Keratinocyte (primary cell): ENCODE measurements at regions not wholly inside any gene's neighbourhood (a gene's known extent, or its start where the extent isn't known, plus 50 kb on each side); places are given as distances from the start of the nearest gene placed in this dataset.

Experiments
- DNase-seq: peaks from one replicate; pipeline ENCODE4 v3.0.0-alpha.2; 2011; ENCODE audit warnings: low read depth, missing footprints, low spot score
- FAIRE-seq: peaks from 2 replicates; lab custom pipeline; 2011; peaks lifted over from hg19 to GRCh38; lab: Jason Lieb, UNC
- H2AFZ ChIP-seq: 2 replicates; pipeline ENCODE4 v1.6.0; 2012; ENCODE audit warnings: low read length, control low read depth, inconsistent platforms; ENCODE audit not compliant: control insufficient read depth
- H3K27ac ChIP-seq: 2 replicates; pipeline ENCODE4 v1.5.1; 2011; ENCODE audit warnings: low read length; ENCODE audit not compliant: control insufficient read depth, insufficient read depth
- H3K27me3 ChIP-seq: 3 replicates; pipeline ENCODE4 v1.6.0; 2011; ENCODE audit warnings: low read length; ENCODE audit not compliant: control insufficient read depth, insufficient read depth; ENCODE audit errors: extremely low read depth
- H3K36me3 ChIP-seq, 2 experiments: 2 replicates in 1 of 2; 3 replicates in 1 of 2; pipeline ENCODE4 v1.5.1; 2011; ENCODE audit warnings: low read length in 2 of 2, mild to moderate bottlenecking in 1 of 2; ENCODE audit not compliant: control insufficient read depth in 2 of 2, insufficient read depth in 2 of 2; ENCODE audit errors: extremely low read depth in 1 of 2
- H3K4me1 ChIP-seq: 3 replicates; pipeline ENCODE4 v1.5.1; 2011; ENCODE audit warnings: low read length; ENCODE audit not compliant: control insufficient read depth, insufficient read depth; ENCODE audit errors: extremely low read depth
- H3K4me2 ChIP-seq: 3 replicates; pipeline ENCODE4 v1.6.0; 2011; ENCODE audit warnings: low read depth, low read length; ENCODE audit not compliant: control insufficient read depth, insufficient read depth; ENCODE audit errors: extremely low read depth
- H3K4me3 ChIP-seq, 3 experiments: fragments of 200-600 bp in 1 of 3; sonication (generic) in 1 of 3; 2 replicates in 2 of 3; 3 replicates in 1 of 3; pipeline ENCODE4 v1.5.1; 2011 to 2016; ENCODE audit warnings: low read length in 3 of 3, mild to moderate bottlenecking in 3 of 3, control low read depth in 2 of 3, inconsistent platforms in 1 of 3, low read depth in 1 of 3, mixed read lengths in 1 of 3, mixed run types in 1 of 3, moderate library complexity in 1 of 3; ENCODE audit not compliant: control insufficient read depth in 2 of 3, insufficient read depth in 2 of 3; ENCODE audit errors: extremely low read depth in 1 of 3
- H3K79me2 ChIP-seq: 2 replicates; pipeline ENCODE4 v1.6.0; 2012; ENCODE audit warnings: low read length; ENCODE audit not compliant: control insufficient read depth, insufficient read depth
- H3K9ac ChIP-seq: 3 replicates; pipeline ENCODE4 v1.6.0; 2011; ENCODE audit warnings: low read length; ENCODE audit not compliant: control insufficient read depth, insufficient read depth; ENCODE audit errors: extremely low read depth
- H3K9me1 ChIP-seq: 3 replicates; pipeline ENCODE4 v1.6.0; 2011; ENCODE audit warnings: low read length; ENCODE audit not compliant: control insufficient read depth, insufficient read depth; ENCODE audit errors: extremely low read depth
- H3K9me3 ChIP-seq: 2 replicates; pipeline ENCODE4 v1.5.1; 2012; ENCODE audit warnings: low read depth, low read length; ENCODE audit not compliant: control insufficient read depth
- H4K20me1 ChIP-seq: 3 replicates; pipeline ENCODE4 v1.6.0; 2011; ENCODE audit warnings: low read length; ENCODE audit not compliant: control insufficient read depth, insufficient read depth; ENCODE audit errors: extremely low read depth
- EZH2 ChIP-seq: IDR thresholded peaks from one replicate; pipeline ENCODE4 v1.6.1; 2012; ENCODE audit warnings: inconsistent platforms, mild to moderate bottlenecking, low read length, moderate library complexity
- dilution Hi-C: fragments of 300-500 bp; cut with MboI; formaldehyde crosslinking; loops from one replicate; pipeline ENCODE4 v1.7.0; 2020; ENCODE audit warnings: low sequenced_read_pairs; ENCODE audit not compliant: extremely low pct_ligation_motif_present
- TF ChIP-seq, protein P1 (sequence below), 3 experiments: IDR thresholded peaks in 1 of 3; conservative IDR thresholded peaks in 1 of 3; optimal IDR thresholded peaks in 1 of 3; 2 replicates in 2 of 3; 3 replicates in 1 of 3; pipeline versions ENCODE3 to v1.5.1; 2011; ENCODE audit warnings: low read length in 3 of 3, mild to moderate bottlenecking in 3 of 3, moderate library complexity in 2 of 3, control low read depth in 1 of 3, inconsistent platforms in 1 of 3; ENCODE audit not compliant: insufficient read depth in 2 of 3; ENCODE audit errors: extremely low read depth in 1 of 3

- Histone ChIP-seq H3K9me1 (no peaks in the 10 kb centered on the region), H3K27me3 (no peaks in the 10 kb centered on the region), H3K4me2 (no peak overlapping the region), H3K9me3 (no peaks in the 10 kb centered on the region), H3K4me1 (peaks cover 13% of the 10 kb centered on the region), H2AFZ (no peak overlapping the region), H3K9ac (no peak overlapping the region), H3K79me2 (no peaks in the 10 kb centered on the region), H3K4me3 (no peak overlapping the region), H3K36me3 (no peaks in the 10 kb centered on the region), H4K20me1 (no peaks in the 10 kb centered on the region), H3K27ac (no peak overlapping the region)
- dilution Hi-C loops, result no loop called here
- TF ChIP-seq EZH2, result no peak
- TF ChIP-seq, protein P1, sequence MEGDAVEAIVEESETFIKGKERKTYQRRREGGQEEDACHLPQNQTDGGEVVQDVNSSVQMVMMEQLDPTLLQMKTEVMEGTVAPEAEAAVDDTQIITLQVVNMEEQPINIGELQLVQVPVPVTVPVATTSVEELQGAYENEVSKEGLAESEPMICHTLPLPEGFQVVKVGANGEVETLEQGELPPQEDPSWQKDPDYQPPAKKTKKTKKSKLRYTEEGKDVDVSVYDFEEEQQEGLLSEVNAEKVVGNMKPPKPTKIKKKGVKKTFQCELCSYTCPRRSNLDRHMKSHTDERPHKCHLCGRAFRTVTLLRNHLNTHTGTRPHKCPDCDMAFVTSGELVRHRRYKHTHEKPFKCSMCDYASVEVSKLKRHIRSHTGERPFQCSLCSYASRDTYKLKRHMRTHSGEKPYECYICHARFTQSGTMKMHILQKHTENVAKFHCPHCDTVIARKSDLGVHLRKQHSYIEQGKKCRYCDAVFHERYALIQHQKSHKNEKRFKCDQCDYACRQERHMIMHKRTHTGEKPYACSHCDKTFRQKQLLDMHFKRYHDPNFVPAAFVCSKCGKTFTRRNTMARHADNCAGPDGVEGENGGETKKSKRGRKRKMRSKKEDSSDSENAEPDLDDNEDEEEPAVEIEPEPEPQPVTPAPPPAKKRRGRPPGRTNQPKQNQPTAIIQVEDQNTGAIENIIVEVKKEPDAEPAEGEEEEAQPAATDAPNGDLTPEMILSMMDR (optimal IDR thresholded peaks at IDR 0.05 in 1 of 3, IDR thresholded peaks at IDR 0.05 in 1 of 3, conservative IDR thresholded peaks at IDR 0.05 in 1 of 3; ENCODE audit: extremely low read depth in 1 of 3, insufficient read depth in 2 of 3, low read length in 3 of 3), result no peak
- FAIRE-seq (peak; percentile 20), DNase-seq (no peak)
Measured at GRCh38 chr7:46162609-46163008, 241.5 kb upstream of the IGFBP3 start.

- Histone ChIP-seq H3K27ac (no peak overlapping the region), H3K9me1 (no peaks in the 10 kb centered on the region), H2AFZ (no peak overlapping the region), H4K20me1 (no peaks in the 10 kb centered on the region), H3K36me3 (no peaks in the 10 kb centered on the region), H3K9ac (no peak overlapping the region), H3K4me3 (no peak overlapping the region), H3K79me2 (no peaks in the 10 kb centered on the region), H3K9me3 (no peaks in the 10 kb centered on the region), H3K4me2 (no peak overlapping the region), H3K4me1 (peaks cover 13% of the 10 kb centered on the region), H3K27me3 (no peaks in the 10 kb centered on the region)
- FAIRE-seq, result peak; percentile 73
- DNase-seq, result peak; percentile 84
- dilution Hi-C loops, result no loop called here
- TF ChIP-seq, protein P1 (optimal IDR thresholded peaks at IDR 0.05 in 1 of 3, IDR thresholded peaks at IDR 0.05 in 1 of 3, conservative IDR thresholded peaks at IDR 0.05 in 1 of 3; ENCODE audit: extremely low read depth in 1 of 3, insufficient read depth in 2 of 3, low read length in 3 of 3), result no peak
Measured at GRCh38 chr7:46160861-46161260, 239.8 kb upstream of the IGFBP3 start.
